Thyroid gland (tissue), 4 donors: ENCODE measurements at regions not wholly inside any gene's neighbourhood (a gene's known extent, or its start where the extent isn't known, plus 50 kb on each side); places are given as distances from the start of the nearest gene placed in this dataset.

Source experiments
- DNase-seq, 2 donors: peaks; one replicate each; pipeline ENCODE4 v3.0.0-alpha.2; 2019
- H3K27ac ChIP-seq, 3 donors: fragments of 200-600 bp; sonication (generic); 1 replicate in 2 of 3; 2 replicates in 1 of 3; pipeline ENCODE4 v1.5.1; 2016 to 2019; ENCODE audit warnings: mild to moderate bottlenecking in 1 of 3, moderate library complexity in 1 of 3
- H3K27me3 ChIP-seq: fragments of 200-600 bp; sonication (generic); one replicate; pipeline ENCODE4 v1.5.1; 2019
- H3K36me3 ChIP-seq, 2 donors: fragments of 200-600 bp; sonication (generic); one replicate each; pipeline ENCODE4 v1.5.1; 2016 to 2019
- H3K4me1 ChIP-seq, 2 donors: fragments of 200-600 bp; sonication (generic); one replicate each; pipeline ENCODE4 v1.5.1; 2017 to 2019
- H3K4me3 ChIP-seq, 3 donors: fragments of 200-600 bp; sonication (generic); replicated peaks in 1 of 3; 1 replicate in 2 of 3; 2 replicates in 1 of 3; pipeline ENCODE4 v1.5.1; 2016; ENCODE audit warnings: mild to moderate bottlenecking in 1 of 3
- H3K9me3 ChIP-seq: fragments of 200-600 bp; sonication (generic); one replicate; pipeline ENCODE4 v1.5.1; 2017
- POLR2A ChIP-seq, 2 donors: fragments of 450-650 bp; IDR thresholded peaks; one replicate each; pipeline ENCODE4 v1.6.1; 2017; ENCODE audit warnings: antibody characterized with exemption in 2 of 2, mild to moderate bottlenecking in 2 of 2, moderate library complexity in 1 of 2
- WGBS, 2 donors: methylation state at CpG; one replicate each; pipeline ENCODE4 v1.1.5; 2017; 5-methylcytosine and 5-hydroxymethylcytosine counted together
- intact Hi-C: fragments of 100-400 bp; cut with DNase I; formaldehyde crosslinking; loops from one replicate; pipeline ENCODE4 v1.15.1; 2023
- TF ChIP-seq, protein P1 (sequence below), 6 experiments: fragments of 200-600 bp in 3 of 6; fragments of 450-650 bp in 3 of 6; sonication (generic) in 3 of 6; IDR thresholded peaks; one replicate each; pipeline ENCODE4 v1.5.1; 2016 to 2019; ENCODE audit warnings: antibody characterized with exemption in 6 of 6, mild to moderate bottlenecking in 2 of 6, inconsistent platforms in 1 of 6, moderate library complexity in 1 of 6

DNA sequence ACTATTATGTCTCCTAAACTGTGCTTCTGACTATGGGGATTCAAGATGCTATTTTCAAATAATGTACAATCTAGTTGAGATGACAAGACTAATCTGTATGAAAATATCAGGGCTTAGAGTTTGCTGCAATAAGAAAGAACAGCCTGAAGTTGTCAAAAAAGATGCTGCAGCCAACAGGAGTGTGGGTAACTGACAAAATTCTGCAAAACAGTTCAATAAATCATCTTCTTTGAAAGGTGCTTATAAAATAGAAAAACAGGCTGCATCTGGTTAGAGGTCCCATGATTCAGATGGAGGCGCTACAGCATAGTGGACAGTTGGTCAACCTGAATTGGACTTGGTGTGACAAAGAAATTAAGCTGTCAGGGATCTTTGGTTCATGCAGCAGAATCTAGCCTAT, 511.0 kb downstream of the XPNPEP1 start:
- H3K4me3 ChIP-seq, result no peak overlapping the region
- H3K36me3 ChIP-seq, result no peaks in the 10 kb centered on the region
- 88 to 95% methylated on average over 1 of the region's 1 CpG for WGBS, 2 donors
- no peak for DNase-seq
- H3K4me1 ChIP-seq, result no peaks in the 10 kb centered on the region
- no peaks in the 10 kb centered on the region for H3K27me3 ChIP-seq
- no peaks in the 10 kb centered on the region for H3K9me3 ChIP-seq
- no peak overlapping the region for H3K27ac ChIP-seq
- no peak for TF ChIP-seq POLR2A (IDR thresholded peaks at IDR 0.05)
- TF ChIP-seq, protein P1, sequence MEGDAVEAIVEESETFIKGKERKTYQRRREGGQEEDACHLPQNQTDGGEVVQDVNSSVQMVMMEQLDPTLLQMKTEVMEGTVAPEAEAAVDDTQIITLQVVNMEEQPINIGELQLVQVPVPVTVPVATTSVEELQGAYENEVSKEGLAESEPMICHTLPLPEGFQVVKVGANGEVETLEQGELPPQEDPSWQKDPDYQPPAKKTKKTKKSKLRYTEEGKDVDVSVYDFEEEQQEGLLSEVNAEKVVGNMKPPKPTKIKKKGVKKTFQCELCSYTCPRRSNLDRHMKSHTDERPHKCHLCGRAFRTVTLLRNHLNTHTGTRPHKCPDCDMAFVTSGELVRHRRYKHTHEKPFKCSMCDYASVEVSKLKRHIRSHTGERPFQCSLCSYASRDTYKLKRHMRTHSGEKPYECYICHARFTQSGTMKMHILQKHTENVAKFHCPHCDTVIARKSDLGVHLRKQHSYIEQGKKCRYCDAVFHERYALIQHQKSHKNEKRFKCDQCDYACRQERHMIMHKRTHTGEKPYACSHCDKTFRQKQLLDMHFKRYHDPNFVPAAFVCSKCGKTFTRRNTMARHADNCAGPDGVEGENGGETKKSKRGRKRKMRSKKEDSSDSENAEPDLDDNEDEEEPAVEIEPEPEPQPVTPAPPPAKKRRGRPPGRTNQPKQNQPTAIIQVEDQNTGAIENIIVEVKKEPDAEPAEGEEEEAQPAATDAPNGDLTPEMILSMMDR (IDR thresholded peaks at IDR 0.05), result no peak
- intact Hi-C loops, result no loop called here

DNA sequence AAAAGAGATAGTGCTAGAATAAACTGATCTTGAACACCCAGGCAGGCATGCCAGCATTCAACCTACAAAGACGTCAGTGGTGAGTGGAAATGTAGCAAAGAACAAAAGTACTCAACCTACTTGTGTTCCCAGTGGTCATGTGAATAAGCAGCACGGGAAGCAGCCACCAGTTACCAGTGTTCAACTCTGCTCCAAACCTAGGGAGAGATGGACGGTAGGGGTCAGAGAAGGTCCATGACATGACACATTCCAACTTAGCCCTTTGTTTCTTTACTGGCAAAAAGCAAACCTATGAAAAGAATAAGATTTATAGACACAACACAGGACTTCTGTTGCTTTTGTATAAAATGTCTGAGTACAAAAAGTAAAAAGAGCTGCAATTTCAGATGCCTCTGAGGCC, 511.4 kb downstream of the XPNPEP1 start:
- 17 to 32% methylated on average over 3 of the region's 3 CpGs for WGBS, 2 donors
- H3K36me3 ChIP-seq, result no peaks in the 10 kb centered on the region
- no peaks in the 10 kb centered on the region for H3K9me3 ChIP-seq
- no peaks in the 10 kb centered on the region for H3K27me3 ChIP-seq
- peak; percentile 58 to 65 for DNase-seq
- intact Hi-C loops, result no loop called here
- no peak overlapping the region for H3K4me3 ChIP-seq
- no peaks in the 10 kb centered on the region for H3K4me1 ChIP-seq
- H3K27ac ChIP-seq, result no peak overlapping the region
- TF ChIP-seq, protein P1 (IDR thresholded peaks at IDR 0.05), result peak in 3 of 6 experiments; percentile 39 to 64 (median 52)
- no peak for TF ChIP-seq POLR2A (IDR thresholded peaks at IDR 0.05)

GRCh38 chr10:109405338-109405737, 518.0 kb downstream of the XPNPEP1 start:
- Histone ChIP-seq H3K9me3 (no peaks in the 10 kb centered on the region), H3K27me3 (no peaks in the 10 kb centered on the region), H3K4me3 (no peak overlapping the region), H3K4me1 (no peaks in the 10 kb centered on the region), H3K36me3 (no peaks in the 10 kb centered on the region), H3K27ac (no peak overlapping the region)
- TF ChIP-seq POLR2A (IDR thresholded peaks at IDR 0.05), result no peak
- TF ChIP-seq, protein P1 (IDR thresholded peaks at IDR 0.05), result no peak
- WGBS, 2 donors, result 83 to 93% methylated on average over 2 of the region's 2 CpGs
- DNase-seq, result no peak
- intact Hi-C loops, result no loop called here

DNA sequence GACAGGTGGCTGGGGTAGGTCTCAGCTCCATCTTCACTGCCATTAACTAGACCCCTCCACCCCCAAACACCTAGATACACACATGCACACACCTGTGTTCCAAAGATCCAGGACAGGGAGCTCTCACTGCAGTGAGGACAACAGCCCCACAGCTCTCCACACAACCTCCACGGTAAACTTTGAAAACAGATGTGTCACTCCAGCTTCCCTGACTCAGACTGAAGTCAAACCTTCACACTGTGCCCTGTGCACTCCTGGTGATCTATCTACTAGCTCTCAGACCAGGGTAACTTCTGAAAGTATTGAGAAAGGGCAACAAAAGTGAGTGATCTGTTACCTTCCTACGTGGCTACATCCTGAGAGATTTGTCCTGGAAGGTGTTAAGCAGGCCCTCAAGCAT, 519.8 kb downstream of the XPNPEP1 start:
- intact Hi-C loops, result no loop called here
- TF ChIP-seq, protein P1 (IDR thresholded peaks at IDR 0.05), result no peak
- TF ChIP-seq POLR2A (IDR thresholded peaks at IDR 0.05), result no peak
- Histone ChIP-seq H3K27ac (no peak overlapping the region), H3K9me3 (no peaks in the 10 kb centered on the region), H3K4me1 (no peaks in the 10 kb centered on the region), H3K36me3 (no peaks in the 10 kb centered on the region), H3K27me3 (no peaks in the 10 kb centered on the region), H3K4me3 (no peak overlapping the region)
- 66 to 69% methylated on average over 2 of the region's 2 CpGs for WGBS, 2 donors
- no peak for DNase-seq

- Histone ChIP-seq H3K27me3 (no peaks in the 10 kb centered on the region), H3K36me3 (no peaks in the 10 kb centered on the region), H3K4me3 (no peak overlapping the region), H3K27ac (no peak overlapping the region), H3K4me1 (no peaks in the 10 kb centered on the region), H3K9me3 (no peaks in the 10 kb centered on the region)
- TF ChIP-seq POLR2A (IDR thresholded peaks at IDR 0.05), result no peak
- TF ChIP-seq, protein P1 (IDR thresholded peaks at IDR 0.05), result no peak
- 0 to 24% methylated on average over 1 to 3 of the region's 3 CpGs for WGBS, 2 donors
- intact Hi-C loops, result no loop called here
- no peak for DNase-seq
These were observed 529.9 kb downstream of the XPNPEP1 start for GRCh38 chr10:109393425-109393824.
